Thyroid gland (tissue), 4 donors: ENCODE measurements at regions not wholly inside any gene's neighbourhood (a gene's known extent, or its start where the extent isn't known, plus 50 kb on each side); places are given as distances from the start of the nearest gene placed in this dataset.
"Not testable (repeated sequence)": the region's sequence is repeated elsewhere in the genome, so short reads cannot be mapped to it uniquely, and the experiment has no call there.

Experiments used
- DNase-seq, 2 donors: peaks; one replicate each; pipeline ENCODE4 v3.0.0-alpha.2; 2019
- H3K27ac ChIP-seq, 3 donors: fragments of 200-600 bp; sonication (generic); 1 replicate in 2 of 3; 2 replicates in 1 of 3; pipeline ENCODE4 v1.5.1; 2016 to 2019; ENCODE audit warnings: mild to moderate bottlenecking in 1 of 3, moderate library complexity in 1 of 3
- H3K27me3 ChIP-seq: fragments of 200-600 bp; sonication (generic); one replicate; pipeline ENCODE4 v1.5.1; 2019
- H3K36me3 ChIP-seq, 2 donors: fragments of 200-600 bp; sonication (generic); one replicate each; pipeline ENCODE4 v1.5.1; 2016 to 2019
- H3K4me1 ChIP-seq, 2 donors: fragments of 200-600 bp; sonication (generic); one replicate each; pipeline ENCODE4 v1.5.1; 2017 to 2019
- H3K4me3 ChIP-seq, 3 donors: fragments of 200-600 bp; sonication (generic); replicated peaks in 1 of 3; 1 replicate in 2 of 3; 2 replicates in 1 of 3; pipeline ENCODE4 v1.5.1; 2016; ENCODE audit warnings: mild to moderate bottlenecking in 1 of 3
- H3K9me3 ChIP-seq: fragments of 200-600 bp; sonication (generic); one replicate; pipeline ENCODE4 v1.5.1; 2017
- CTCF ChIP-seq, 6 experiments: fragments of 200-600 bp in 3 of 6; fragments of 450-650 bp in 3 of 6; sonication (generic) in 3 of 6; IDR thresholded peaks; one replicate each; pipeline ENCODE4 v1.5.1; 2016 to 2019; ENCODE audit warnings: antibody characterized with exemption in 6 of 6, mild to moderate bottlenecking in 2 of 6, inconsistent platforms in 1 of 6, moderate library complexity in 1 of 6
- POLR2A ChIP-seq, 2 donors: fragments of 450-650 bp; IDR thresholded peaks; one replicate each; pipeline ENCODE4 v1.6.1; 2017; ENCODE audit warnings: antibody characterized with exemption in 2 of 2, mild to moderate bottlenecking in 2 of 2, moderate library complexity in 1 of 2
- WGBS, 2 donors: methylation state at CpG; one replicate each; pipeline ENCODE4 v1.1.5; 2017; 5-methylcytosine and 5-hydroxymethylcytosine counted together
- intact Hi-C: fragments of 100-400 bp; cut with DNase I; formaldehyde crosslinking; loops from one replicate; pipeline ENCODE4 v1.15.1; 2023

GRCh38 chr7:121537031-121537430 is 140.9 kb upstream of the FAM3C start:
- no peak overlapping the region for H3K4me3 ChIP-seq
- TF ChIP-seq CTCF (IDR thresholded peaks at IDR 0.05) (no peak), POLR2A (IDR thresholded peaks at IDR 0.05) (no peak)
- 1 to 38% methylated on average over 1 of the region's 1 CpG for WGBS, 2 donors

GRCh38 chr7:121531175-121532070 is 135.3 kb upstream of the FAM3C start:
- H3K4me1 ChIP-seq = no peaks in the 10 kb centered on the region
- no peaks in the 10 kb centered on the region for H3K36me3 ChIP-seq
- intact Hi-C loops = no loop called here
- H3K4me3 ChIP-seq = no peak overlapping the region
- H3K27me3 ChIP-seq = no peaks in the 10 kb centered on the region
- no peak overlapping the region for H3K27ac ChIP-seq
- 89 to 91% methylated on average over 10 of the region's 10 CpGs for WGBS, 2 donors
- no peaks in the 10 kb centered on the region for H3K9me3 ChIP-seq
- TF ChIP-seq CTCF (IDR thresholded peaks at IDR 0.05) = no peak
- TF ChIP-seq POLR2A (IDR thresholded peaks at IDR 0.05) = no peak
- no peak for DNase-seq

More at GRCh38 chr7:121537031-121537430, 140.9 kb upstream of the FAM3C start:
- Histone ChIP-seq H3K27ac (no peak overlapping the region), H3K4me1 (no peaks in the 10 kb centered on the region), H3K36me3 (no peaks in the 10 kb centered on the region), H3K9me3 (no peaks in the 10 kb centered on the region), H3K27me3 (no peaks in the 10 kb centered on the region)
- DNase-seq = no peak
- intact Hi-C loops = no loop called here

- TF ChIP-seq CTCF (IDR thresholded peaks at IDR 0.05) = no peak
- no peak for TF ChIP-seq POLR2A (IDR thresholded peaks at IDR 0.05)
- 63 to 65% methylated on average over 4 of the region's 4 CpGs for WGBS, 2 donors
- Histone ChIP-seq H3K27me3 (no peaks in the 10 kb centered on the region), H3K9me3 (no peaks in the 10 kb centered on the region), H3K4me3 (no peak overlapping the region), H3K36me3 (no peaks in the 10 kb centered on the region), H3K27ac (no peak overlapping the region), H3K4me1 (no peaks in the 10 kb centered on the region)
- intact Hi-C loops = no loop called here
- no peak for DNase-seq
Observed at GRCh38 chr7:121530227-121531174, 134.4 kb upstream of the FAM3C start.

GRCh38 chr7:121529003-121529402 is 132.9 kb upstream of the FAM3C start:
- TF ChIP-seq POLR2A (IDR thresholded peaks at IDR 0.05) (no peak), CTCF (IDR thresholded peaks at IDR 0.05) (no peak)
- no peaks in the 10 kb centered on the region for H3K9me3 ChIP-seq
- intact Hi-C loops = no loop called here
- H3K4me3 ChIP-seq = no peak overlapping the region
- no peaks in the 10 kb centered on the region for H3K4me1 ChIP-seq
- no peaks in the 10 kb centered on the region for H3K27me3 ChIP-seq
- WGBS, 2 donors = 58 to 90% methylated on average over 3 of the region's 3 CpGs
- H3K27ac ChIP-seq = no peak overlapping the region
- no peaks in the 10 kb centered on the region for H3K36me3 ChIP-seq
- no peak for DNase-seq

GRCh38 chr7:121526210-121526609 is 130.1 kb upstream of the FAM3C start:
- intact Hi-C loops = not testable (repeated sequence)

More at GRCh38 chr7:121526210-121526609, 130.1 kb upstream of the FAM3C start:
- not testable (repeated sequence) for H3K27ac ChIP-seq, H3K9me3 ChIP-seq, H3K36me3 ChIP-seq, H3K4me1 ChIP-seq, H3K27me3 ChIP-seq, DNase-seq, H3K4me3 ChIP-seq
- WGBS, 2 donors = 74 to 80% methylated on average over 3 of the region's 3 CpGs
